GM12864 (cell line): ENCODE measurements at regions not wholly inside any gene's neighbourhood (a gene's known extent, or its start where the extent isn't known, plus 50 kb on each side); places are given as distances from the start of the nearest gene placed in this dataset.

Source experiments
- DNase-seq: peaks from one replicate; pipeline ENCODE4 v3.0.0-alpha.2; 2011; ENCODE audit warnings: low read depth
- H3K4me3 ChIP-seq: 2 replicates; pipeline ENCODE4 v1.5.1; 2011; ENCODE audit warnings: mild to moderate bottlenecking, low read depth, low read length, control low read depth
- TF ChIP-seq, protein P1 (sequence below): IDR thresholded peaks from 2 replicates; pipeline ENCODE4 v1.5.1; 2011; ENCODE audit warnings: low read depth, mild to moderate bottlenecking, moderate library complexity, low read length, control low read depth, inconsistent platforms; ENCODE audit errors: missing control alignments

DNA sequence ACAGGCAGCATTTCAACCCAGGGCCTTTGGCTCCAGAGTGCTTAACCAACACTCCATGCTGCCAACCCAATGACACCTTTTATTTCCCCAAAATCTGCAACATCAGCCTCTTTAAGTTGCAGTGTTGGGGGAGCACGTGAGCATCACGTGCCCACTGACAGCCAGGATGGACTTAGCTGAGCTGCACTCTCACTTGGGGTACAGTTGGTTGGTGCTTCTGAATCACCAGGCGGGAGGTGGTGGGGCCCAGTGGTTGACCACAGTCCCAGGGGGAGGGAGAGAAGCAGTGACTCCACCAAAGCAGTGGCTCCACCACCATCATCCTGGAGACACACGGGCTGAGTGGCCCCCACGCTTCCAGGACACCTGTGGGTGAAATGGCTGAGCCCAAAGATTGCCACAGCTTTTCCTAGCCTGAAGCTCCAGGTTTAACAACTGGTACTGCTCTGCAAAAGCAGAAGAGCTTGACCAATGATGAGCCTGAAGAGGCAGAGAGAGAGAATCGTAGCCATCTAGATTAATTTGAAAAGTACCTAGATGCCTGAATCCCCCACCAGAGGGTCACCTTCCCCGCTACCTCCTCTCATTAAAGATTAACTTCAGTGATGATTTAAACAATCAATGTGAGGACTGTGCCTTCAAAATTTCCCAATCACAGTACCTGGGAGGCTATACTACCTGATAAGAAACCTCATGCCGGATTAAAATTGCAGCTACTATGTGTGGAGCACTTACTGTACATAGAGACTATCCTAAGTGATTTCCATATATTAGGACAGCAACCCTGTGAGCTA is 193.8 kb downstream of the FOXO1 start:
- DNase-seq: no peak
- H3K4me3 ChIP-seq: no peak overlapping the region
- TF ChIP-seq, protein P1, sequence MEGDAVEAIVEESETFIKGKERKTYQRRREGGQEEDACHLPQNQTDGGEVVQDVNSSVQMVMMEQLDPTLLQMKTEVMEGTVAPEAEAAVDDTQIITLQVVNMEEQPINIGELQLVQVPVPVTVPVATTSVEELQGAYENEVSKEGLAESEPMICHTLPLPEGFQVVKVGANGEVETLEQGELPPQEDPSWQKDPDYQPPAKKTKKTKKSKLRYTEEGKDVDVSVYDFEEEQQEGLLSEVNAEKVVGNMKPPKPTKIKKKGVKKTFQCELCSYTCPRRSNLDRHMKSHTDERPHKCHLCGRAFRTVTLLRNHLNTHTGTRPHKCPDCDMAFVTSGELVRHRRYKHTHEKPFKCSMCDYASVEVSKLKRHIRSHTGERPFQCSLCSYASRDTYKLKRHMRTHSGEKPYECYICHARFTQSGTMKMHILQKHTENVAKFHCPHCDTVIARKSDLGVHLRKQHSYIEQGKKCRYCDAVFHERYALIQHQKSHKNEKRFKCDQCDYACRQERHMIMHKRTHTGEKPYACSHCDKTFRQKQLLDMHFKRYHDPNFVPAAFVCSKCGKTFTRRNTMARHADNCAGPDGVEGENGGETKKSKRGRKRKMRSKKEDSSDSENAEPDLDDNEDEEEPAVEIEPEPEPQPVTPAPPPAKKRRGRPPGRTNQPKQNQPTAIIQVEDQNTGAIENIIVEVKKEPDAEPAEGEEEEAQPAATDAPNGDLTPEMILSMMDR: no peak

- H3K4me3 ChIP-seq: no peak overlapping the region
- no peak for DNase-seq
- TF ChIP-seq, protein P1: no peak
Observed at GRCh38 chr13:40475617-40476016, 190.8 kb downstream of the FOXO1 start.

DNA sequence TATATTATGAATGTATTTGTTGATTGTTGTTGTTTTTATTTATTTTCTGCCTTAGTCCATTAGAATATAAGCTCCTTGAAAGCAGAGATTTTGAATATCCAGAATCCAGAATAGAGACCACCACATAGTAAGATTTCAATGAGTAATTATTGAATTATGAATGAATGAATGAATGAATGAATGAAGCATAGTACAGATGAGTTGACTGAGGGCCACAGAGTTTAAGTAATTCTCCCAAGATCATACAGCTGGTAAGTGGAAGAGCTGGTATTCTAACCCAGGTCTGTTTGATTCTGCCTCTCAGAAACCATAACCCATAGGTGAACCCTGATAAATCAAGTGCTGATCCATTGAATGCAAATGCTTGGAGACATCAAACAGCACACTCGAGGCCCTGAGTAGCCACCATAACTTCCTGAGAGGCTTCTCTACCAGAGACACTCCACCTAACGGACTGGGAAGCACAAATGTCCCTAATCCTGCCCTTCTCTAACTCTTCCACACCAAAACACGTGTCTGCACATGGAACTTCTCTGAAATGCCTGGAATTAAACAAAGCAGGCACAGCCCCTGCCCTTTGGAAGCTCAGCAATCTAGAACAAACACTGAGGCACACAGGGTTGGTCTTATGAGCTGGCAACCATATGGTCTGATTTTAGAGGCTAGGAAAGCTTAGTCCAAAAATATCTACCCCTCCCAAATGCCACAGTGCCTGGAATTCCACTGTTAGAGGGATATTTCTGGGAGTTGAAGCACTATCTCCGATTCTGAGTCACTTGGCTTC is 190.1 kb downstream of the FOXO1 start:
- TF ChIP-seq, protein P1: no peak
- H3K4me3 ChIP-seq: no peak overlapping the region
- no peak for DNase-seq

DNA sequence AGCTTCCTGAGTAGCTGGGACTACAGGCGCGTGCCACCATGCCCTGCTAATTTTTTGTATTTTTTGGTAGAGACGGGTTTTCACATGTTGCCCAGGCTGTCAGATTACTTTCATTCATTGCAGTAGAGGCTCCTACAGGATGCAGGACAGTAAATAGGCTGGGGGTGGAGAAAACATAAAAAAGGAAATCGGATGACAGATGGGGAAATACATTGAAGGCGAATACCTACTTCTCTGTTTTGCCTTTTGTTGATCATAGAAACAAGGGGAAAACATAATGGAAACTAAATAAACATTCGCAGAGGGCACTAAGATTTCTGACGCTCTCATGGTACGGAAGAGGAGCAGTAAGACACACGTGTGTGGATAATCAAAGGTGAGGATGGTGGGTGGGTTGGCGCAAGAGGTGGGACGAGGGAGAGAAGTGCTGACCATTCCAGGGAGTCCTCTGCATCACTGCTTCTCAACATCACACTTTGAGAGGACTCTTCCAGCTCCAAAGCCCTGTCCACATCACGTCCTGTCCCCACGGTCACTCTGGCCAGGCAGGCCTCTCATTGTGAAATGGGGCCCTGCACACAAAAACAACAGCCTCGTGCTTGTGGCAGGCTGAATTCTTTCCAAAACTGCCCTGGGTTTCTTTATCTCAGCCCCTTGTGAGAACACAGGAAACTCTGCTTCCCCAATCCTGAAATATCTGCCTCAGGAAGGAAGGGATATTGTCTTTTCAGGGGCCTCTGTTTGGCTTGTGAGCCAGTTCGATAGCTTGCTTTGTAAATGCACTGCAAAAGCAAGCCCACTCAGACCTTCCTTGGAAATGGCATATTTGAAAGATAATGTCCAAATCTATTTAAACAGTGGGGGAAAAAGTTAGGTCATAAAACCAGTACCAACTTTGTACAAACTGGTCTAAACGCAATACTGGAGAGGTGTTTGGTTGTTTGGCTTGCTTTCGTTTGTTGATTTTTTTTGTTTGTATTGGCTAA is 188.5 kb downstream of the FOXO1 start:
- DNase-seq: no peak
- TF ChIP-seq, protein P1: no peak
- no peak overlapping the region for H3K4me3 ChIP-seq

DNA sequence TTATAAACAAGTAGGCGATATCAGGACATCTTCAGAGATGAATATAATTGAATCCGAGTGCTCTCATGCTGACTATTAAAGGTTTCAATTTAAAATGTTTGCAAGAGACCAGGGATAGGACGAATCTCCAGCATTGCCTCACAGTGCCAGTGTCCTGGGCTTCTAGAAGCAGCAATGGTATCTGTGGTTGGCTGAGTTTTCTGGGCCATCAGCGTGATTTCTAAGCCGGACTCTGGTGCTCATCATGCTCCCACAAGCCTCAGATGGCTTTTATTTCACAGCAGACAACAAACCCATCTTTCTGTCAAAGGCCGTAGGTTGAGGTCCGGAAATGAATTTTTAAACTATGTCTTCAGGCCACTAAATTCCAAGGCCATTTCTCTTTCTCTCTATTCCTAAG is 187.7 kb downstream of the FOXO1 start:
- DNase-seq: no peak
- no peak overlapping the region for H3K4me3 ChIP-seq
- TF ChIP-seq, protein P1: no peak

GRCh38 chr13:40479196-40479845 is 187.1 kb downstream of the FOXO1 start:
- DNase-seq: no peak
- no peak overlapping the region for H3K4me3 ChIP-seq
- TF ChIP-seq, protein P1: no peak
